ENCODE measurements at regions not wholly inside any gene's neighbourhood (a gene's known extent, or its start where the extent isn't known, plus 50 kb on each side); places are given as distances from the start of the nearest gene placed in this dataset.
A peak's percentile ranks its signal among the peaks of the same experiment; 100 is the strongest.

DNA sequence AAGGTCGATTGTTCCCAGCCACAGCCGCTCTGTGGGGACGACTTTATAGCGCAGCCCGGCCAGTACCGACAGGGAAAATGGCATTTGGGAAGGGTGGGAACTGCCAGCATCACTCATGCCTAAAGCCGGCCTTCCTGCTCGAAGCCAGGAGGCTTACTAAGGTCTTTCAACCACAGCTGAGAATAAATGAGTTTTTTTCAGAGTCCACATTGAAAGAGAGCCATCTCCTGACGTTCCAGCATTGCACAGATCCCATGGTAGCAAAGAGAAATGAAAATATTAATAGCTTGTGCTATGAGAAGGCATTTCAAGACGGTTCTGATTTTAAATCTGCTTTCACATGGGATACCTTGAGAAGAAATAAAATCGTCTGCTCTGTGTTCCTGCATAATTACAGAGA is 230.2 kb upstream of the IGF1R start:
- DNase-seq: no peak

DNA sequence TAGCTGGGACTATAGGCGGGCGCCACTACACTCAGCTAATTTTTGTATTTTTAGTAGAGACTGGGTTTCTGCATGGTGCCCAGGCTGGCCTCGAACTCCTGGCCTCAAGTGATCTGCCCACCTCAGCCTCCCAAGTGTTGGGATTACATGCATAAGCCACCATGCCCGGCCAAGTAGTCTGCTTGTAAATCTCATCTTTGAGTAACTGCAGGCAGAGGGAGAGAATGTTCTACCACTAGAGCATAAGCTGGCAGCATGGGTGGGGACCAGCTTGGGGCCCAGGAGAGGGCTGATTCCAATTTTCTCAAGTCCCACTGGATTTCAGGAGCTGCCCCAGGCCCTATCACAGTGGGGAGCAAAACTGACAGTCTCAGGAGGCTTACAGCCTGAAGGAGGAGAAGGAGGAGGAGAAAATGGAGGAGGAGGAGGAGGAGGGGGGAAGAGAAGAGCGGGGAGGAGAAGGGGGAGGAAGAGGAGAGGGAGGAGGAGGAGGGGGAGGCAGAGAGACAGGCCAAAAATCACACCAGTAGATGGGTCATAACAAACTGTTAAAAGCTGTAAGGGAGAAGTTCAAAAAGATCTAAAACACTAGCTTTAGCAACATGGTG is 229.1 kb upstream of the IGF1R start:
- Histone ChIP-seq H3K4me1 (peaks cover 10% of the 10 kb centered on the region), H3K27ac (no peak overlapping the region), H3K36me3 (ENCODE audit: low read depth, missing control alignments) (no peaks in the 10 kb centered on the region), H3K9me3 (no peaks in the 10 kb centered on the region), H3K27me3 (no peaks in the 10 kb centered on the region), H3K4me3 (no peak overlapping the region)
- DNase-seq: no peak
- TF ChIP-seq, protein P1, sequence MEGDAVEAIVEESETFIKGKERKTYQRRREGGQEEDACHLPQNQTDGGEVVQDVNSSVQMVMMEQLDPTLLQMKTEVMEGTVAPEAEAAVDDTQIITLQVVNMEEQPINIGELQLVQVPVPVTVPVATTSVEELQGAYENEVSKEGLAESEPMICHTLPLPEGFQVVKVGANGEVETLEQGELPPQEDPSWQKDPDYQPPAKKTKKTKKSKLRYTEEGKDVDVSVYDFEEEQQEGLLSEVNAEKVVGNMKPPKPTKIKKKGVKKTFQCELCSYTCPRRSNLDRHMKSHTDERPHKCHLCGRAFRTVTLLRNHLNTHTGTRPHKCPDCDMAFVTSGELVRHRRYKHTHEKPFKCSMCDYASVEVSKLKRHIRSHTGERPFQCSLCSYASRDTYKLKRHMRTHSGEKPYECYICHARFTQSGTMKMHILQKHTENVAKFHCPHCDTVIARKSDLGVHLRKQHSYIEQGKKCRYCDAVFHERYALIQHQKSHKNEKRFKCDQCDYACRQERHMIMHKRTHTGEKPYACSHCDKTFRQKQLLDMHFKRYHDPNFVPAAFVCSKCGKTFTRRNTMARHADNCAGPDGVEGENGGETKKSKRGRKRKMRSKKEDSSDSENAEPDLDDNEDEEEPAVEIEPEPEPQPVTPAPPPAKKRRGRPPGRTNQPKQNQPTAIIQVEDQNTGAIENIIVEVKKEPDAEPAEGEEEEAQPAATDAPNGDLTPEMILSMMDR (IDR thresholded peaks at IDR 0.05): no peak
- TF ChIP-seq POLR2A (IDR thresholded peaks at IDR 0.05): no peak
- intact Hi-C loops (cut with DNase I; ENCODE audit: low total_unique reads): no loop called here
- WGBS, 2 donors: 74 to 83% methylated on average over 5 of the region's 5 CpGs

More for the DNA sequence above, 230.2 kb upstream of the IGF1R start:
- no peak overlapping the region for H3K27ac ChIP-seq
- H3K4me1 ChIP-seq: peaks cover 10% of the 10 kb centered on the region
- WGBS, 2 donors: 83 to 85% methylated on average over 11 of the region's 11 CpGs
- no peak overlapping the region for H3K4me3 ChIP-seq
- no peaks in the 10 kb centered on the region for H3K9me3 ChIP-seq
- intact Hi-C loops (cut with DNase I; ENCODE audit: low total_unique reads): no loop called here
- H3K36me3 ChIP-seq (ENCODE audit: low read depth, missing control alignments): no peaks in the 10 kb centered on the region
- TF ChIP-seq, protein P1 (IDR thresholded peaks at IDR 0.05): no peak
- TF ChIP-seq POLR2A (IDR thresholded peaks at IDR 0.05): no peak
- no peaks in the 10 kb centered on the region for H3K27me3 ChIP-seq

DNA sequence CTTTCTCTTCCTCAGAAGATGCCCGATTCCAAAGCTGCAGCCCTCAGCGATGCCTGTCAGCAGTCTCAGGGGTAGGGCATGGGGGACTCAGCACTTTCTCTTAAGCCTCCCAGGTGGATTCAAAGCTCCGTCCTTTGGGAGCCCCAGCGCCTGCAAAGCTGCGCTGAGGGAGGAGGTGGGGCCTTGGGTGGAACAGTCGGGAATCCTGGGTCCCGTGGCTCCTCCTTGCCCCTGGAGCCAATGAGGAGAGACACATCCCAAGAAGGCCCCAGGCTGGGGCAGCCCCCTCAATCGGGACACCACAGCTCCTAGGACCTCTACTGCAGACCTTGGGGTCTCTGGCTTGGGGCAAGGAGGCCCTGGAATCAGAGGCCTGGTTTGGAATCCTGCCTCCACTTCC is 227.5 kb upstream of the IGF1R start:
- no peak for DNase-seq
- Histone ChIP-seq H3K36me3 (ENCODE audit: low read depth, missing control alignments) (no peaks in the 10 kb centered on the region), H3K9me3 (no peaks in the 10 kb centered on the region), H3K27ac (no peak overlapping the region), H3K4me3 (peak overlapping the region in 1 of 2 donors; percentile 47), H3K27me3 (no peaks in the 10 kb centered on the region), H3K4me1 (peaks cover 10% of the 10 kb centered on the region)
- no peak for TF ChIP-seq POLR2A (IDR thresholded peaks at IDR 0.05)
- TF ChIP-seq, protein P1 (IDR thresholded peaks at IDR 0.05): no peak
- intact Hi-C loops (cut with DNase I; ENCODE audit: low total_unique reads): loop anchor here (10.0 kb wide), 1 partner anchor 106 kb away; no protein-coding TSS in a partner anchor
- 36 to 50% methylated on average over 5 to 8 of the region's 8 CpGs for WGBS, 2 donors

DNA sequence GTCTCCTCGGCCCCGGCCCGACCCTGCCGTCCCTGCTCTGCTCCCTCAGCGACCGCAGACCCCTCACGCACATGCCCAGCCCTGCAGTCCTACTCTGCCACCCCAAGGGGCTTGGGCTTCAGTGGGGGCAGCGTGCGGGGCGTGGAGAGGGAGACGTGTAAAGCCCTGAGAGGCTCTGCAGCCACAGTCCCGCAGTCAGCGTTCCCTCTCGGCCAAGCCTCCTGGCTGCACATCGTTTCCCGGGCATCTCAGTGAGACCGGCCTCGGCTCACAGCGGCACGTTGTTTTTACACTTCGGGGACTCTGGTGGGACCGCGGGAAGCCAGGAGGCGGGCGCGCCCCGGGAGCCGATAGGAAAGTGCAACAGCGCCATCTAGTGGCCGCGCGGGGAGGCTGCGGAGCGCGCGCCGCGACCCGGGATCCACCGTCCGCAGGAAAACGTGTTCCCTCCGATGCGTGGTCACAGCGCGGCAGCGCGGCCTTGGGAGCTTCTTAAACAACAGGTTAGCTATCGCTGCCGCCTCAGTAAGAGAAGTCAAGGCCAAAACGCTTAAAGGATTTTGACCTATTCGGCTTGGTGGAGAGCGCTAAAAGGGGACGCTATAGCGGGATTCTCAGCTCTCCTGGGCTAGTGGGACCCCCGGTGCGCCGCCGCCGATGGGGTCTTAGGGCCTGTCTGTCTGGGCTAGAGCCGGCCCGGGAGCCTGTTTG is 226.8 kb upstream of the IGF1R start:
- Histone ChIP-seq H3K36me3 (ENCODE audit: low read depth, missing control alignments) (no peaks in the 10 kb centered on the region), H3K9me3 (no peaks in the 10 kb centered on the region), H3K27me3 (no peaks in the 10 kb centered on the region), H3K4me1 (peaks cover 10% of the 10 kb centered on the region), H3K4me3 (peak overlapping the region; percentile 1 to 47), H3K27ac (no peak overlapping the region)
- intact Hi-C loops (cut with DNase I; ENCODE audit: low total_unique reads): loop anchor here (10.0 kb wide), 1 partner anchor 107 kb away; no protein-coding TSS in a partner anchor
- WGBS, 2 donors: 1 to 6% methylated on average over 18 to 62 of the region's 62 CpGs
- TF ChIP-seq, protein P1 (IDR thresholded peaks at IDR 0.05): peak; percentile 95 to 99 (median 97)
- no peak for TF ChIP-seq POLR2A (IDR thresholded peaks at IDR 0.05)
- DNase-seq: peak; percentile 83
